GM12878 (cell line): ENCODE measurements at regions not wholly inside any gene's neighbourhood (a gene's known extent, or its start where the extent isn't known, plus 50 kb on each side); places are given as distances from the start of the nearest gene placed in this dataset.

Experiments
- ATAC-seq: fragments of 200-7000 bp; cut with Tn5 transposase; 3 replicates; pipeline ENCODE4 v1.9.1; 2020; ENCODE audit warnings: mild to moderate bottlenecking, moderate library complexity
- BruUV-seq: library from RNA; stranded (reverse); fragments of 400-500 nt; replicated peaks from 2 replicates; lab custom pipeline; 2021; lab: Mats Ljungman, UMichigan
- CTCF ChIA-PET: fragments of 300-600 bp; sonication (Branson Sonifier 250); formaldehyde crosslinking; extraction: SDS; loops from one replicate; lab custom pipeline; 2021; ENCODE audit warnings: inconsistent platforms; lab: Yijun Ruan, JAX
- POLR2A ChIA-PET: fragments of 350-600 bp; formaldehyde crosslinking; extraction: SDS; loops from one replicate; lab custom pipeline; 2021; ENCODE audit warnings: inconsistent platforms; lab: Charles Lee
- RAD21 ChIA-PET: fragments of 300-600 bp; sonication (Branson Sonifier 250); formaldehyde crosslinking; loops from one replicate; lab custom pipeline; 2023; ENCODE audit warnings: antibody characterized with exemption; ENCODE audit not compliant: unreplicated experiment; lab: Charles Lee
- SMC1A ChIA-PET: fragments of 300-600 bp; sonication (Branson Sonifier 250); formaldehyde crosslinking; loops from one replicate; lab custom pipeline; 2023; ENCODE audit not compliant: unreplicated experiment, uncharacterized antibody; lab: Charles Lee
- DNase-seq: peaks from one replicate; pipeline ENCODE4 v3.0.0-alpha.2; 2011; ENCODE audit warnings: low read depth, low spot score
- FAIRE-seq: peaks from 3 replicates; lab custom pipeline; 2011; peaks lifted over from hg19 to GRCh38; lab: Jason Lieb, UNC
- H2AFZ ChIP-seq: 2 replicates; pipeline ENCODE4 v1.6.0; 2011; ENCODE audit warnings: low read depth, low read length, control low read depth; ENCODE audit not compliant: control insufficient read depth
- H3K27ac ChIP-seq: 2 replicates; pipeline ENCODE4 v1.5.1; 2011; ENCODE audit warnings: control low read depth; ENCODE audit not compliant: control insufficient read depth, insufficient read depth
- H3K27me3 ChIP-seq, 2 experiments: replicated peaks in 1 of 2; 2 replicates each; pipeline versions ENCODE4 v1.6.0 to v1.6.1; 2011; ENCODE audit warnings: low read length in 1 of 2; ENCODE audit not compliant: control insufficient read depth in 2 of 2, insufficient read depth in 2 of 2
- H3K36me3 ChIP-seq, 2 experiments: 2 replicates each; pipeline ENCODE4 v1.5.1; 2011; ENCODE audit warnings: low read length in 1 of 2; ENCODE audit not compliant: control insufficient read depth in 2 of 2, insufficient read depth in 2 of 2
- H3K4me1 ChIP-seq: 2 replicates; pipeline ENCODE4 v1.6.1; 2011; ENCODE audit warnings: mild to moderate bottlenecking, low read length, moderate library complexity, mixed read lengths; ENCODE audit not compliant: control insufficient read depth, insufficient read depth
- H3K4me2 ChIP-seq: 2 replicates; pipeline ENCODE4 v1.6.0; 2011; ENCODE audit warnings: control low read depth; ENCODE audit not compliant: control insufficient read depth, insufficient read depth
- H3K4me3 ChIP-seq: fragments of 200-600 bp; sonication (generic); 2 replicates; pipeline ENCODE4 v1.5.1; 2016
- H3K79me2 ChIP-seq: 2 replicates; pipeline ENCODE4 v1.6.0; 2011; ENCODE audit warnings: low read length; ENCODE audit not compliant: control insufficient read depth, insufficient read depth
- H3K9ac ChIP-seq: 2 replicates; pipeline ENCODE4 v1.8.0; 2011; ENCODE audit warnings: low read length, control low read depth, mixed read lengths; ENCODE audit not compliant: control insufficient read depth, insufficient read depth
- H3K9me3 ChIP-seq: replicated peaks from 3 replicates; pipeline ENCODE4 v1.5.1; 2011; ENCODE audit warnings: mild to moderate bottlenecking, low read length; ENCODE audit not compliant: control insufficient read depth, insufficient read depth
- H4K20me1 ChIP-seq: 2 replicates; pipeline ENCODE4 v1.6.0; 2011; ENCODE audit not compliant: control insufficient read depth, insufficient read depth
- ATF7 ChIP-seq: fragments of 450-650 bp; IDR thresholded peaks from 2 replicates; pipeline ENCODE4 v1.6.1; 2016; ENCODE audit warnings: low read depth, mild to moderate bottlenecking
- BHLHE40 ChIP-seq, 2 experiments: fragments of 450-650 bp in 1 of 2; IDR thresholded peaks; 2 replicates each; pipeline ENCODE4 v1.6.1; 2011 to 2017; ENCODE audit warnings: low read depth in 2 of 2, borderline replicate concordance in 1 of 2, improper control_type of control experiment in 1 of 2, low read length in 1 of 2, mild to moderate bottlenecking in 1 of 2
- CBX3 ChIP-seq: fragments of 200-600 bp; sonication (generic); IDR thresholded peaks from 2 replicates; pipeline ENCODE4 v1.6.1; 2016; ENCODE audit warnings: low read depth, borderline replicate concordance
- HCFC1 ChIP-seq: fragments of 150-350 bp; IDR thresholded peaks from 2 replicates; pipeline ENCODE4 v1.6.1; 2014; ENCODE audit warnings: low read length
- IRF4 ChIP-seq: IDR thresholded peaks from 2 replicates; pipeline ENCODE4 v1.6.1; 2011; ENCODE audit warnings: low read depth, low read length
- MEF2A ChIP-seq: IDR thresholded peaks from 2 replicates; pipeline ENCODE4 v1.6.1; 2011; ENCODE audit warnings: low read depth, mild to moderate bottlenecking, low read length, moderate library complexity; ENCODE audit not compliant: insufficient read depth
- MTA3 ChIP-seq: IDR thresholded peaks from 2 replicates; pipeline ENCODE4 v1.6.1; 2012; ENCODE audit warnings: low read length, inconsistent platforms, borderline replicate concordance
- PAX5 ChIP-seq: IDR thresholded peaks from 2 replicates; pipeline ENCODE4 v1.6.1; 2011; ENCODE audit warnings: low read depth, low read length, borderline replicate concordance
- PKNOX1 ChIP-seq: fragments of 450-650 bp; IDR thresholded peaks from 2 replicates; pipeline ENCODE4 v1.6.1; 2016; ENCODE audit warnings: mild to moderate bottlenecking
- POLR2A ChIP-seq: IDR thresholded peaks from 2 replicates; pipeline ENCODE4 v1.6.1; 2011; ENCODE audit warnings: low read depth, mild to moderate bottlenecking, low read length
- POU2F2 ChIP-seq: IDR thresholded peaks from 3 replicates; pipeline ENCODE4 v1.6.1; 2011; ENCODE audit warnings: low read depth, mild to moderate bottlenecking, low read length, borderline replicate concordance
- RB1 ChIP-seq: fragments of 450-650 bp; formaldehyde crosslinking; IDR thresholded peaks from 2 replicates; pipeline ENCODE4 v1.6.1; 2017; ENCODE audit warnings: mild to moderate bottlenecking, borderline replicate concordance
- SKIL ChIP-seq: fragments of 450-650 bp; IDR thresholded peaks from 2 replicates; pipeline ENCODE4 v1.6.1; 2017; ENCODE audit warnings: mild to moderate bottlenecking, low read depth, inconsistent platforms; ENCODE audit not compliant: poor library complexity, severe bottlenecking
- SREBF1 ChIP-seq: IDR thresholded peaks from 2 replicates; pipeline ENCODE4 v1.6.1; 2012; ENCODE audit warnings: mild to moderate bottlenecking, low read length
- STAT1 ChIP-seq: fragments of 450-650 bp; conservative IDR thresholded peaks from 2 replicates; pipeline ENCODE4 v1.6.1; 2014; ENCODE audit warnings: antibody characterized with exemption, mild to moderate bottlenecking
- TAF1 ChIP-seq: IDR thresholded peaks from 2 replicates; pipeline ENCODE4 v1.6.1; 2011; ENCODE audit warnings: mild to moderate bottlenecking, low read depth, low read length, borderline replicate concordance
- ZBTB40 ChIP-seq: fragments of 450-650 bp; IDR thresholded peaks from 2 replicates; pipeline ENCODE4 v1.6.1; 2016; ENCODE audit warnings: mild to moderate bottlenecking, moderate library complexity, borderline replicate concordance
- WGBS: methylation state at CpG from one replicate; pipeline ENCODE4 v1.1.6; 2016; ENCODE audit warnings: low lambda C conversion rate; ENCODE audit not compliant: insufficient replicate concordance, insufficient coverage; ENCODE audit errors: missing lambda C conversion rate; 5-methylcytosine and 5-hydroxymethylcytosine counted together
- in situ Hi-C: fragments of 300-500 bp; cut with MboI; formaldehyde crosslinking; loops from 9 replicates; pipeline ENCODE4 v1.14.3; 2018; ENCODE audit warnings: mixed read lengths
- intact Hi-C: fragments of 100-400 bp; cut with micrococcal nuclease; formaldehyde crosslinking; loops from one replicate; pipeline ENCODE4 v1.14.2; 2022; ENCODE audit not compliant: unreplicated experiment

GRCh38 chr7:88628363-88629085, 131.0 kb upstream of the ZNF804B start:
- POLR2A ChIA-PET: no interaction called here
- H3K36me3 ChIP-seq: no peaks in the 10 kb centered on the region
- H3K4me3 ChIP-seq: no peak overlapping the region
- peak; percentile 83 for FAIRE-seq
- peak; percentile 99 for ATAC-seq
- intact Hi-C loops: loop anchor here (2.0 to 5.0 kb wide), 2 partner anchors 39 to 232 kb away; no protein-coding TSS in a partner anchor
- WGBS: 0% methylated on average over 2 of the region's 2 CpGs
- H3K9ac ChIP-seq: no peak overlapping the region
- no peaks in the 10 kb centered on the region; the same call in 2 of the 3 replicates for H3K9me3 ChIP-seq
- no peaks in the 10 kb centered on the region for H4K20me1 ChIP-seq
- H2AFZ ChIP-seq: peak overlapping the region; percentile 39; the same call in 1 of the 2 replicates
- RAD21 ChIA-PET: interaction anchor here (0.6 to 1.6 kb wide), 3 partner anchors 42 to 400 kb away, joined by 3 to 4 read pairs (median 3); no protein-coding TSS in a partner anchor
- in situ Hi-C loops: no loop called here
- peak overlapping the region; percentile 61 for H3K27ac ChIP-seq
- SMC1A ChIA-PET: interaction anchor here (0.8 to 1.3 kb wide), 6 partner anchors 42 to 81 kb away, joined by 3 to 5 read pairs (median 3); no protein-coding TSS in a partner anchor
- BruUV-seq: no TSS peak
- no peaks in the 10 kb centered on the region for H3K4me1 ChIP-seq
- peak overlapping the region; percentile 55 for H3K4me2 ChIP-seq
- H3K79me2 ChIP-seq: no peaks in the 10 kb centered on the region
- H3K27me3 ChIP-seq: no peaks in the 10 kb centered on the region
- DNase-seq: peak; percentile 66
- CTCF ChIA-PET: interaction anchor here (1.0 to 1.5 kb wide), 4 partner anchors 9 to 410 kb away, joined by 3 to 4 read pairs (median 4); no protein-coding TSS in a partner anchor
- TF ChIP-seq CBX3 (no peak), MEF2A (peak; percentile 88), BHLHE40 (IDR thresholded peaks at IDR 0.05; ENCODE audit: borderline replicate concordance in 1 of 2, low read depth in 2 of 2, low read length in 1 of 2) (peak in 1 of 2 experiments; percentile 24; a peak in 1 of 4 replicates), PAX5 (0 out of 2 replicates have a peak, but pooled peaks have one; percentile 62), SREBF1 (no peak), STAT1 (no peak), MTA3 (peak; percentile 94), ZBTB40 (0 out of 2 replicates have a peak, but pooled peaks have one; percentile 18), POLR2A (no peak), POU2F2 (no peak), SKIL (peak; percentile 81), TAF1 (no peak), PKNOX1 (no peak), HCFC1 (no peak), ATF7 (peak; percentile 84), RB1 (no peak), IRF4 (peak; percentile 96)
